SK-N-MC (cell line): ENCODE measurements at regions not wholly inside any gene's neighbourhood (a gene's known extent, or its start where the extent isn't known, plus 50 kb on each side); places are given as distances from the start of the nearest gene placed in this dataset.

Source experiments
- EZH2 ChIP-seq: fragments of 200-600 bp; sonication (generic); IDR thresholded peaks from one replicate; pipeline ENCODE4 v1.6.1; 2017; ENCODE audit warnings: antibody characterized with exemption
- FOXP2 ChIP-seq: optimal IDR thresholded peaks from 2 replicates; pipeline ENCODE3; 2011; ENCODE audit warnings: mild to moderate bottlenecking, moderate library complexity; ENCODE audit not compliant: insufficient read depth; ENCODE audit errors: extremely low read length, control extremely low read depth
- POLR2AphosphoS5 ChIP-seq: IDR thresholded peaks from 2 replicates; pipeline ENCODE4 v1.6.1; 2012; ENCODE audit warnings: mild to moderate bottlenecking, low read depth, low read length, borderline replicate concordance

DNA sequence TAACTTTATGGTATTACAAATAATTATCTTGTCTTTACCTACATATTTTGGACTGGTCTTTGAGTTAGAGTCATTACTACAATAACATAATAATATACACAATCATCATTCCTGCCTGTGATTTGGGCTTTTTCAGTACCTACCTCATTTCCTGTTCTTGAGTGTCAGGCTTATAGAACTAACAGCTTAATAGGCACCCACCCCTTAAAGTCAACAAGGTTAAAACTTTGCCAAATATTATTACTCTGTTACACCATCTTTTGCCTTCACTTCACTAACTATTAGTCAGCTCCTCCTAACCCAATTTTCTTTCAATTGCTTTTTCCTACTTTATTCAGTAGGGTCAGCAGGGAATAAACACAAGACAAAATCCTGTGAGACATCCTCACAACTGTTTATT, 488.7 kb upstream of the AGTR1 start:
- TF ChIP-seq EZH2 (no peak), POLR2AphosphoS5 (no peak), FOXP2 (no peak)
